ENCODE measurements at regions not wholly inside any gene's neighbourhood (a gene's known extent, or its start where the extent isn't known, plus 50 kb on each side); places are given as distances from the start of the nearest gene placed in this dataset.

GRCh38 chr7:96447109-96447645 is 125.3 kb upstream of the SLC25A13 start (continued):
- TF ChIP-seq REST (IDR thresholded peaks at IDR 0.05; ENCODE audit: low read depth, low read length) (no peak), ZBED1 (IDR thresholded peaks at IDR 0.05; ENCODE audit: borderline replicate concordance) (no peak), NFXL1 (IDR thresholded peaks at IDR 0.05; ENCODE audit: borderline replicate concordance) (no peak), PAX5 (IDR thresholded peaks at IDR 0.05; ENCODE audit: borderline replicate concordance, low read depth, low read length) (no peak)

- no peak overlapping the region for H3K9ac ChIP-seq (ENCODE audit: control insufficient read depth, insufficient read depth, low read length)
- no peaks in the 10 kb centered on the region for H3K36me3 ChIP-seq (ENCODE audit: control insufficient read depth in 2 of 2, insufficient read depth in 2 of 2, low read length in 1 of 2)
- ChIA-PET RAD21 (ENCODE audit: unreplicated experiment) (no interaction called here), SMC1A (ENCODE audit: uncharacterized antibody, unreplicated experiment) (interaction anchor here (0.7 to 1.2 kb wide), 3 partner anchors 22 to 585 kb away, joined by 3 to 5 read pairs (median 3); no protein-coding TSS in a partner anchor), POLR2A (no interaction called here), CTCF (no interaction called here)
- WGBS (ENCODE audit: insufficient coverage, insufficient replicate concordance, low lambda C conversion rate, missing lambda C conversion rate): 37% methylated on average over 5 of the region's 5 CpGs
- H4K20me1 ChIP-seq (ENCODE audit: control insufficient read depth, insufficient read depth): no peaks in the 10 kb centered on the region
- no peak overlapping the region for H3K4me2 ChIP-seq (ENCODE audit: control insufficient read depth, insufficient read depth)
- no peaks in the 10 kb centered on the region for H3K9me3 ChIP-seq (replicated peaks; ENCODE audit: control insufficient read depth, insufficient read depth, low read length)
- no peak overlapping the region for H3K4me3 ChIP-seq
- no peak overlapping the region for H2AFZ ChIP-seq (ENCODE audit: control insufficient read depth, low read depth, low read length)
- in situ Hi-C loops (cut with MboI) (no loop called here), intact Hi-C loops (cut with micrococcal nuclease; ENCODE audit: unreplicated experiment) (no loop called here)
- H3K4me1 ChIP-seq (ENCODE audit: control insufficient read depth, insufficient read depth, low read length): no peaks in the 10 kb centered on the region
- FAIRE-seq (no peak), ATAC-seq (no peak), DNase-seq (ENCODE audit: low read depth, low spot score) (no peak)
- BruUV-seq (replicated peaks): no TSS peak
- H3K27me3 ChIP-seq (replicated peaks in 1 of 2; ENCODE audit: control insufficient read depth in 2 of 2, insufficient read depth in 2 of 2, low read length in 1 of 2): no peaks in the 10 kb centered on the region
- H3K27ac ChIP-seq (ENCODE audit: control insufficient read depth, insufficient read depth): no peak overlapping the region
- H3K79me2 ChIP-seq (ENCODE audit: control insufficient read depth, insufficient read depth, low read length): no peaks in the 10 kb centered on the region
- TF ChIP-seq PAX8 (IDR thresholded peaks at IDR 0.05) (no peak), RFX5 (IDR thresholded peaks at IDR 0.05; ENCODE audit: low read depth, low read length) (no peak), NRF1 (conservative IDR thresholded peaks at IDR 0.05; ENCODE audit: low read depth, low read length) (no peak), USF1 (IDR thresholded peaks at IDR 0.05; ENCODE audit: borderline replicate concordance, extremely low read length, insufficient read depth, low read depth, low read length) (no peak), RELB (IDR thresholded peaks at IDR 0.05; ENCODE audit: low read depth) (no peak), BCLAF1 (IDR thresholded peaks at IDR 0.05) (no peak), USF2 (IDR thresholded peaks at IDR 0.05; ENCODE audit: borderline replicate concordance, low read depth, low read length) (no peak), EED (IDR thresholded peaks at IDR 0.05; ENCODE audit: low read depth) (no peak)
Measured at GRCh38 chr7:96441436-96442084, 119.7 kb upstream of the SLC25A13 start.

Data from GM12878 (cell line).